ENCODE measurements at regions not wholly inside any gene's neighbourhood (a gene's known extent, or its start where the extent isn't known, plus 50 kb on each side); places are given as distances from the start of the nearest gene placed in this dataset.

DNA sequence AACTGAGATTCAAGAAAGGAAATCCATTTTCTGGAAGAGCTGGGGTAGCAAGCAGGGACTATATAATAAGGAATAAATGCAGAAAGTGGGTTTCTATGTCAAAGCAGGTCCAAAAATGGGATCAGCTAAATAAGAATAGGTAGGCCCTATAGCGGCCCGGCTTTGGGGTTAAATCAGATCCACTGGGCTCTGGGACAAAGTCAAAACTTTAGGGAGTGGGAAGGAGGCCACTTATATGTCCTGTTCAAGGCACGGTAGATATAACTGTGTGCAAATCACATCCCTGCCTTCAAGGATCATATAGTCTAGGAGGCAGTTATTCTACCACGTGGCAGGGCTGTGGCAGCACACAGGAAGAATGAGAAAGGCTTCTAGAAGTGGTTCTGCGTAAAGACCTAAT is 191.4 kb upstream of the CDYL start:
- TF ChIP-seq POLR2A (IDR thresholded peaks at IDR 0.05; ENCODE audit: low read depth, low read length) (no peak), CTCF (IDR thresholded peaks at IDR 0.05; ENCODE audit: extremely low read depth in 1 of 2, insufficient read depth in 1 of 2, low read depth in 1 of 2, low read length in 2 of 2) (no peak), MAX (IDR thresholded peaks at IDR 0.05; ENCODE audit: insufficient read depth, insufficient read length) (no peak), JUN (IDR thresholded peaks at IDR 0.05; ENCODE audit: borderline replicate concordance, insufficient read depth, insufficient read length, low read depth) (no peak), POLR2AphosphoS5 (IDR thresholded peaks at IDR 0.05; ENCODE audit: insufficient read depth, low read depth, low read length) (no peak), EZH2 (IDR thresholded peaks at IDR 0.05; ENCODE audit: borderline replicate concordance, low read depth, low read length, severe bottlenecking) (no peak), MYC (IDR thresholded peaks at IDR 0.05; ENCODE audit: low read depth, low read length) (no peak)
